ENCODE measurements at regions not wholly inside any gene's neighbourhood (a gene's known extent, or its start where the extent isn't known, plus 50 kb on each side); places are given as distances from the start of the nearest gene placed in this dataset.

DNA sequence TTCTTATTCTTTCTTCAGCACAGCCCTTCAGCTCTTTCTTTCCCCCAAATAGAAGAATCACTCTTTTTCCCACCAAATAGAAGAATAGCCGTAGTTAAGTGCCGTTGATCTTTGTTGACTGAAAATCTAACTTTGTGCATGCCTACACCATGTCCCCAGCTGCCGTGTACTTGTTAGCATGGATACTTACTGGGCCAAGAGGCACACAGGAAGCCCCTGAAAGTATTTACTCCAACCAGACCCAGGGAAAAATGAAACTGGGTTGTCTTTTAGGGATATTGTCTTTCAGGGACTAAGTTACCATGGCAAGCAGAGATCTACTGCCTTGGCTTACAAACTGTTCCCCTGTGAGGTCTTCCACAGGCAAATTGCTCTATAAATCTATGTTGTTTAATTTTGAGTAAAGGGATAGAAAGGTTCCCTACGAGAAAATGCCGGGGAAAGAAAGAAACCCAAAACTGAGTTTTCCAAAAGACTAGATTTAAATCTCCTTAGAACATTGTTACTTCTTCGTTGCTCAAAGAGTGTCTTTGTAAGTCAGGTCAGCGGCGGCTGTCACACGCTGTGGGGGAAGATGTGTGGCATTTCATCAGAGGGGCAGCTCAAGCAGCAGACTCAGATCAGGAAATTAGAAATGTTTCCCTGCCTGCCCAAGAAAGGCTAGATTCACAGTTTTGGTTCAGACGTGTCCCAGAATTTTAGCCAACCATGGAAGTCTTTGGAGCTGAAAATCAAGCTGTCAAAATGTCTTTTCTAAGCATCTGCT is 152.7 kb upstream of the PRNP start (continued):
- TF ChIP-seq SAP30 (IDR thresholded peaks at IDR 0.05; ENCODE audit: insufficient read depth, insufficient replicate concordance, low read length) = no peak
- TF ChIP-seq EZH2 (IDR thresholded peaks at IDR 0.05; ENCODE audit: low read depth, low read length, severe bottlenecking) = no peak

Measured in H1 (cell line).